GM23338 (cell line): ENCODE measurements at regions not wholly inside any gene's neighbourhood (a gene's known extent, or its start where the extent isn't known, plus 50 kb on each side); places are given as distances from the start of the nearest gene placed in this dataset.

Experiments used
- ATAC-seq: fragments of 200-7000 bp; cut with Tn5 transposase; 3 replicates; pipeline ENCODE4 v1.9.1; 2020
- DNase-seq: peaks from one replicate; pipeline ENCODE4 v3.0.0-alpha.2; 2015; ENCODE audit warnings: low spot score
- H2AFZ ChIP-seq: fragments of 200-600 bp; sonication (generic); 2 replicates; pipeline ENCODE4 v1.8.0; 2016; ENCODE audit warnings: antibody characterized with exemption, mild to moderate bottlenecking, moderate library complexity
- H3F3A ChIP-seq: fragments of 200-600 bp; sonication (generic); replicated peaks from 2 replicates; pipeline ENCODE4 v1.8.0; 2017; ENCODE audit warnings: antibody characterized with exemption, mixed run types, low read depth
- H3K27ac ChIP-seq: fragments of 200-600 bp; sonication (generic); 2 replicates; pipeline ENCODE4 v1.6.1; 2016; ENCODE audit warnings: low read depth
- H3K27me3 ChIP-seq: fragments of 200-600 bp; sonication (generic); 2 replicates; pipeline ENCODE4 v1.8.0; 2016; ENCODE audit warnings: mild to moderate bottlenecking, mixed run types, moderate library complexity; ENCODE audit not compliant: insufficient read depth
- H3K36me3 ChIP-seq: fragments of 200-600 bp; sonication (generic); 2 replicates; pipeline ENCODE4 v1.8.0; 2016; ENCODE audit warnings: mild to moderate bottlenecking; ENCODE audit not compliant: insufficient read depth
- H3K4me1 ChIP-seq: fragments of 200-600 bp; sonication (generic); 2 replicates; pipeline ENCODE4 v1.8.0; 2016; ENCODE audit warnings: mild to moderate bottlenecking, moderate library complexity; ENCODE audit not compliant: insufficient read depth
- H3K4me2 ChIP-seq: fragments of 200-600 bp; sonication (generic); 2 replicates; pipeline ENCODE4 v1.7.1; 2017; ENCODE audit warnings: mixed run types
- H3K4me3 ChIP-seq: fragments of 200-600 bp; sonication (generic); 2 replicates; pipeline ENCODE4 v1.6.1; 2016; ENCODE audit warnings: mixed run types
- H3K79me2 ChIP-seq: fragments of 200-600 bp; sonication (generic); replicated peaks from 2 replicates; pipeline ENCODE4 v1.8.0; 2017; ENCODE audit warnings: mild to moderate bottlenecking; ENCODE audit not compliant: insufficient read depth
- H3K9me2 ChIP-seq: fragments of 200-600 bp; sonication (generic); 2 replicates; pipeline ENCODE4 v1.8.0; 2017; ENCODE audit not compliant: insufficient read depth
- H4K20me1 ChIP-seq: fragments of 200-600 bp; sonication (generic); replicated peaks from 2 replicates; pipeline ENCODE4 v1.8.0; 2017; ENCODE audit warnings: mild to moderate bottlenecking; ENCODE audit not compliant: insufficient read depth
- H3K27ac Mint-ChIP-seq: 2 replicates; pipeline ENCODE4 v1.8.0; 2020; ENCODE audit warnings: inconsistent platforms, mild to moderate bottlenecking, moderate library complexity, mixed read lengths
- H3K27me3 Mint-ChIP-seq: 3 replicates; pipeline ENCODE4 v1.8.0; 2022; ENCODE audit warnings: low read depth, mild to moderate bottlenecking, moderate library complexity, mixed read lengths, inconsistent platforms; ENCODE audit not compliant: insufficient read depth, poor library complexity
- H3K36me3 Mint-ChIP-seq: 3 replicates; pipeline ENCODE4 v1.8.0; 2021; ENCODE audit warnings: low read depth, mild to moderate bottlenecking, inconsistent platforms, moderate library complexity, mixed read lengths
- H3K4me1 Mint-ChIP-seq: 3 replicates; pipeline ENCODE4 v1.8.0; 2020; ENCODE audit warnings: mild to moderate bottlenecking, inconsistent platforms, mixed read lengths
- H3K4me3 Mint-ChIP-seq: 3 replicates; pipeline ENCODE4 v1.8.0; 2021; ENCODE audit warnings: moderate library complexity, mild to moderate bottlenecking, inconsistent platforms, mixed read lengths
- H3K9me3 Mint-ChIP-seq: 3 replicates; pipeline ENCODE4 v1.8.0; 2020; ENCODE audit warnings: moderate library complexity, mild to moderate bottlenecking, inconsistent platforms, mixed read lengths
- EZH2 ChIP-seq: fragments of 200-600 bp; sonication (generic); IDR thresholded peaks from one replicate; pipeline ENCODE4 v1.8.0; 2017; ENCODE audit warnings: antibody characterized with exemption, mild to moderate bottlenecking, low read depth; ENCODE audit not compliant: unreplicated experiment
- JUNB ChIP-seq: IDR thresholded peaks from one replicate; pipeline ENCODE4 v1.6.1; 2016; ENCODE audit warnings: antibody characterized with exemption; ENCODE audit not compliant: unreplicated experiment
- NANOG ChIP-seq: IDR thresholded peaks from 2 replicates; pipeline ENCODE4 v1.6.1; 2016; ENCODE audit warnings: antibody characterized with exemption, borderline replicate concordance
- REST ChIP-seq: IDR thresholded peaks from one replicate; pipeline ENCODE4 v1.6.1; 2018; ENCODE audit warnings: antibody characterized with exemption; ENCODE audit not compliant: unreplicated experiment
- STAT1 ChIP-seq: IDR thresholded peaks from one replicate; pipeline ENCODE4 v1.6.1; 2016; ENCODE audit warnings: antibody characterized with exemption; ENCODE audit not compliant: unreplicated experiment
- ZNF114 ChIP-seq: fragments of 250-450 bp; sonication (Bioruptor Pico); IDR thresholded peaks from 2 replicates; pipeline ENCODE4 v1.5.0; 2020; ENCODE audit warnings: mild to moderate bottlenecking, moderate library complexity
- ZNF462 ChIP-seq: fragments of 250-450 bp; sonication (Bioruptor Pico); IDR thresholded peaks from 2 replicates; pipeline ENCODE4 v1.5.0; 2020; ENCODE audit warnings: mild to moderate bottlenecking, moderate library complexity
- TF ChIP-seq, protein P1 (sequence below), 2 experiments: fragments of 200-600 bp in 1 of 2; sonication (generic) in 1 of 2; conservative IDR thresholded peaks; 2 replicates each; pipeline versions ENCODE4 v1.5.1 to v1.6.1; 2016 to 2017; ENCODE audit warnings: antibody characterized with exemption in 2 of 2, low read depth in 2 of 2, mild to moderate bottlenecking in 2 of 2, moderate library complexity in 1 of 2

DNA sequence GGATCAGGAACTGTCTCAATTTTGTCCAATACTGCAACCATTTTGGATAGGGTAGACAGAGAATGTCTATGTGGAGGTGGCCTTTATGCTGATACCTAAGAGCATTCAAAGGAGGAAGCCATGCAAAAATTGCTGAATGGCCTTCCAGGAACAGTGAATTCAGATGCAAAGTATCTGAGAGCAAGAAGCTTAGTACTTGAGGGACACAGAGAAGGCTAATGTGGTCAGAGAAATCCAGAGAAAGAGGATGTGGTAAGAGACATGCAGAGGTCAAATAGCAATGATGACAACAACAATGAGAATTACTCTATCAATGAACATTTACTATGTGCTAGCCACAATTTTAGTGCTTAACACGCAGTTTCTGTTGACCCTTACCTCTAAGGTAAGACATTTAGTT is 785.6 kb upstream of the KLHL1 start:
- no peaks in the 10 kb centered on the region for H3K27me3 Mint-ChIP-seq
- no peak overlapping the region for H3K4me3 Mint-ChIP-seq
- Histone ChIP-seq H3K4me1 (peaks cover 33% of the 10 kb centered on the region), H3K4me3 (peak overlapping the region; percentile 18; the same call in 1 of the 2 replicates), H3K9me2 (no peaks in the 10 kb centered on the region), H3K27me3 (no peaks in the 10 kb centered on the region), H3K4me2 (peak overlapping the region; percentile 61), H3K79me2 (no peaks in the 10 kb centered on the region), H3F3A (no peaks in the 10 kb centered on the region), H2AFZ (no peak overlapping the region), H3K27ac (peak overlapping the region; percentile 27; the same call in 1 of the 2 replicates), H3K36me3 (no peaks in the 10 kb centered on the region), H4K20me1 (no peaks in the 10 kb centered on the region)
- DNase-seq (peak; percentile 39), ATAC-seq (peak; percentile 54)
- H3K9me3 Mint-ChIP-seq = no peaks in the 10 kb centered on the region
- no peaks in the 10 kb centered on the region for H3K36me3 Mint-ChIP-seq
- peaks cover 12% of the 10 kb centered on the region for H3K4me1 Mint-ChIP-seq
- TF ChIP-seq, protein P1, sequence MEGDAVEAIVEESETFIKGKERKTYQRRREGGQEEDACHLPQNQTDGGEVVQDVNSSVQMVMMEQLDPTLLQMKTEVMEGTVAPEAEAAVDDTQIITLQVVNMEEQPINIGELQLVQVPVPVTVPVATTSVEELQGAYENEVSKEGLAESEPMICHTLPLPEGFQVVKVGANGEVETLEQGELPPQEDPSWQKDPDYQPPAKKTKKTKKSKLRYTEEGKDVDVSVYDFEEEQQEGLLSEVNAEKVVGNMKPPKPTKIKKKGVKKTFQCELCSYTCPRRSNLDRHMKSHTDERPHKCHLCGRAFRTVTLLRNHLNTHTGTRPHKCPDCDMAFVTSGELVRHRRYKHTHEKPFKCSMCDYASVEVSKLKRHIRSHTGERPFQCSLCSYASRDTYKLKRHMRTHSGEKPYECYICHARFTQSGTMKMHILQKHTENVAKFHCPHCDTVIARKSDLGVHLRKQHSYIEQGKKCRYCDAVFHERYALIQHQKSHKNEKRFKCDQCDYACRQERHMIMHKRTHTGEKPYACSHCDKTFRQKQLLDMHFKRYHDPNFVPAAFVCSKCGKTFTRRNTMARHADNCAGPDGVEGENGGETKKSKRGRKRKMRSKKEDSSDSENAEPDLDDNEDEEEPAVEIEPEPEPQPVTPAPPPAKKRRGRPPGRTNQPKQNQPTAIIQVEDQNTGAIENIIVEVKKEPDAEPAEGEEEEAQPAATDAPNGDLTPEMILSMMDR (conservative IDR thresholded peaks at IDR 0.05; ENCODE audit: low read depth in 2 of 2) = no peak
- TF ChIP-seq JUNB = no peak
- TF ChIP-seq STAT1 = no peak
- peak; percentile 98 for TF ChIP-seq ZNF462 (CRISPR knock-in tag)
- no peak for TF ChIP-seq ZNF114
- no peak for TF ChIP-seq EZH2
- TF ChIP-seq REST = no peak
- TF ChIP-seq NANOG = peak; percentile 46; the same call in 1 of the 2 replicates
- H3K27ac Mint-ChIP-seq = no peak overlapping the region
